Lower leg skin (tissue), 3 donors: ENCODE measurements at regions not wholly inside any gene's neighbourhood (a gene's known extent, or its start where the extent isn't known, plus 50 kb on each side); places are given as distances from the start of the nearest gene placed in this dataset.

ENCODE experiments used
- CTCF ChIP-seq, 3 donors: fragments of 450-650 bp; IDR thresholded peaks; one replicate each; pipeline ENCODE4 v1.5.1; 2016; ENCODE audit warnings: antibody characterized with exemption in 3 of 3, mild to moderate bottlenecking in 3 of 3, moderate library complexity in 2 of 3
- POLR2A ChIP-seq, 2 donors: fragments of 450-650 bp; IDR thresholded peaks; one replicate each; pipeline ENCODE4 v1.6.1; 2016 to 2017; ENCODE audit warnings: antibody characterized with exemption in 2 of 2, mild to moderate bottlenecking in 1 of 2, moderate library complexity in 1 of 2

- no peak for TF ChIP-seq CTCF (IDR thresholded peaks at IDR 0.05)
- TF ChIP-seq POLR2A (IDR thresholded peaks at IDR 0.05): no peak
Measured at GRCh38 chr15:100760357-100760903, 119.2 kb upstream of the ALDH1A3 start.
